ENCODE measurements at regions not wholly inside any gene's neighbourhood (a gene's known extent, or its start where the extent isn't known, plus 50 kb on each side); places are given as distances from the start of the nearest gene placed in this dataset.
A peak's percentile ranks its signal among the peaks of the same experiment; 100 is the strongest.

GRCh38 chr13:79648191-79648590 lies 167.2 kb downstream of the NDFIP2 start:
- WGBS, result 63% methylated on average over 1 of the region's 1 CpG
- H3K27me3 ChIP-seq (replicated peaks; ENCODE audit: insufficient read depth), result no peaks in the 10 kb centered on the region
- H3K36me3 ChIP-seq, result no peaks in the 10 kb centered on the region
- no peak overlapping the region for H3K27ac ChIP-seq
- H3K4me3 ChIP-seq, result no peak overlapping the region
- no peaks in the 10 kb centered on the region for H3K9me3 ChIP-seq
- H3K4me1 ChIP-seq (replicated peaks), result no peaks in the 10 kb centered on the region
- intact Hi-C loops (cut with DNase I), result no loop called here
- DNase-seq (ENCODE audit: low spot score), result no peak
- no peak for TF ChIP-seq POLR2A (IDR thresholded peaks at IDR 0.05)
- TF ChIP-seq POLR2AphosphoS5 (IDR thresholded peaks at IDR 0.05), result no peak

- H3K27ac ChIP-seq, result no peak overlapping the region
- no peaks in the 10 kb centered on the region for H3K27me3 ChIP-seq (replicated peaks; ENCODE audit: insufficient read depth)
- 37% methylated on average over 2 of the region's 2 CpGs for WGBS
- no peak overlapping the region for H3K4me3 ChIP-seq
- no peaks in the 10 kb centered on the region for H3K9me3 ChIP-seq
- peak; percentile 80 for DNase-seq (ENCODE audit: low spot score)
- no peaks in the 10 kb centered on the region for H3K4me1 ChIP-seq (replicated peaks)
- intact Hi-C loops (cut with DNase I), result no loop called here
- TF ChIP-seq POLR2AphosphoS5 (IDR thresholded peaks at IDR 0.05), result peak; percentile 52
- no peak for TF ChIP-seq POLR2A (IDR thresholded peaks at IDR 0.05)
- no peaks in the 10 kb centered on the region for H3K36me3 ChIP-seq
These were observed 166.6 kb downstream of the NDFIP2 start for GRCh38 chr13:79647533-79647932.

DNA sequence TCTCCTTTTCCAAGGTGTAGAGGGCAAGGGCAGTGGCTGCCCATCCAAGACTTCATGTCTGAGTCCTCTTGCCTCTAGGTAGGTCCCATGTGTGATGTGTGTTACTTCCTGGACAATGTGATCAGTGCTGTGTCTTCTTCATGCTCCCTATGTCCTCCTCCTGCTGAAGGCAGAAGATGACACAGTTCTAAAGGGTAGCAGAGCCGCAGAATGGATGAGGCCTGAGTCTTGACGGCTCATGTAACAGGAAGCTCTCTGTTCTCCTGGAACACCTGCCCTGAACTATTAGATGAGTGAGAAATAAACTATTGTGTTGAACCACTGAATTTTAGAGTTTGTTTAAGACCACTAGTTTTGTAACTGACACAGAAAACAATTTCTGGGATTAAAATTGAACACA lies 165.9 kb downstream of the NDFIP2 start:
- Histone ChIP-seq H3K9me3 (no peaks in the 10 kb centered on the region), H3K27me3 (replicated peaks; ENCODE audit: insufficient read depth) (no peaks in the 10 kb centered on the region), H3K4me1 (replicated peaks) (no peaks in the 10 kb centered on the region), H3K36me3 (no peaks in the 10 kb centered on the region), H3K4me3 (no peak overlapping the region), H3K27ac (no peak overlapping the region)
- TF ChIP-seq CTCF (IDR thresholded peaks at IDR 0.05) (no peak), POLR2AphosphoS5 (IDR thresholded peaks at IDR 0.05) (no peak), POLR2A (IDR thresholded peaks at IDR 0.05) (no peak)
- intact Hi-C loops (cut with DNase I), result no loop called here
- WGBS, result 69% methylated on average over 2 of the region's 2 CpGs
- no peak for DNase-seq (ENCODE audit: low spot score)

- 90% methylated on average over 3 of the region's 3 CpGs for WGBS
- Histone ChIP-seq H3K27me3 (replicated peaks; ENCODE audit: insufficient read depth) (no peaks in the 10 kb centered on the region), H3K36me3 (no peaks in the 10 kb centered on the region), H3K27ac (no peak overlapping the region), H3K4me3 (no peak overlapping the region), H3K9me3 (no peaks in the 10 kb centered on the region), H3K4me1 (replicated peaks) (no peaks in the 10 kb centered on the region)
- no peak for DNase-seq (ENCODE audit: low spot score)
- TF ChIP-seq CTCF (IDR thresholded peaks at IDR 0.05) (no peak), POLR2A (IDR thresholded peaks at IDR 0.05) (no peak), POLR2AphosphoS5 (IDR thresholded peaks at IDR 0.05) (no peak)
- intact Hi-C loops (cut with DNase I), result no loop called here
These were observed 164.6 kb downstream of the NDFIP2 start for GRCh38 chr13:79645569-79645968.

DNA sequence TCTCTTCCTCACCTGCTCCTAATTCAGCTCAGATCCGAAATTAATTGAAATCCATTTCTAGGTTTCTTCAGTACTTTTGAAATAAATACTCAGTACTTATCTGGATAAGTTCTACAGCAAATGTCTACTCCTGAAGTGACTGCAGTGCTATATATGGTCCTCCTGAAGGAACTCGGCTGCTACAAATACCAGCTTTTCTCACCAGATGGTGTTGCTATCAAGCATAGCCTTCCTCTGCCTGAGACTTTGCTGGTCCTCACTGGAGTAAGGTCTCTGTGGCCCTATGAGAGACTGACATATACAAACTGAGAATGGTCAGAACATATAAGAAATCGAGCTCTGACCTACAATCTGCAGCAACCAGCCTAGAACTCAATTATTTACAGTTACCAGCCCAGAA lies 161.6 kb downstream of the NDFIP2 start:
- no peak for DNase-seq (ENCODE audit: low spot score)

More for the DNA sequence above, 161.6 kb downstream of the NDFIP2 start:
- Histone ChIP-seq H3K4me3 (no peak overlapping the region), H3K4me1 (replicated peaks) (no peaks in the 10 kb centered on the region), H3K36me3 (no peaks in the 10 kb centered on the region), H3K27me3 (replicated peaks; ENCODE audit: insufficient read depth) (no peaks in the 10 kb centered on the region), H3K9me3 (no peaks in the 10 kb centered on the region), H3K27ac (no peak overlapping the region)
- intact Hi-C loops (cut with DNase I), result no loop called here
- WGBS, result 90% methylated on average over 3 of the region's 3 CpGs
- TF ChIP-seq POLR2AphosphoS5 (IDR thresholded peaks at IDR 0.05), result no peak
- no peak for TF ChIP-seq CTCF (IDR thresholded peaks at IDR 0.05)
- no peak for TF ChIP-seq POLR2A (IDR thresholded peaks at IDR 0.05)

Measured in prostate gland (tissue), 2 donors.